Hepatocyte (in vitro differentiated cells): ENCODE measurements at regions not wholly inside any gene's neighbourhood (a gene's known extent, or its start where the extent isn't known, plus 50 kb on each side); places are given as distances from the start of the nearest gene placed in this dataset.

ENCODE experiments used
- CTCF ChIP-seq: fragments of 200-600 bp; sonication (generic); IDR thresholded peaks from 2 replicates; pipeline ENCODE4 v1.5.1; 2016; ENCODE audit warnings: antibody characterized with exemption, mild to moderate bottlenecking; ENCODE audit not compliant: poor library complexity
- EZH2phosphoT487 ChIP-seq: fragments of 200-600 bp; sonication (generic); IDR thresholded peaks from one replicate; pipeline ENCODE4 v1.6.1; 2018; ENCODE audit warnings: antibody characterized with exemption, mild to moderate bottlenecking, low read depth, moderate library complexity; ENCODE audit not compliant: unreplicated experiment, severe bottlenecking

- TF ChIP-seq EZH2phosphoT487 (no peak), CTCF (no peak)
Measured at GRCh38 chr6:169388395-169389166, 134.9 kb upstream of the THBS2 start.
